DMS 273 (cell line): ENCODE measurements at regions not wholly inside any gene's neighbourhood (a gene's known extent, or its start where the extent isn't known, plus 50 kb on each side); places are given as distances from the start of the nearest gene placed in this dataset.

ENCODE experiments used
- DNase-seq: peaks from one replicate; lab custom pipeline; 2025; ENCODE audit not compliant: unreplicated experiment; lab: John Stamatoyannopoulos, UW

DNA sequence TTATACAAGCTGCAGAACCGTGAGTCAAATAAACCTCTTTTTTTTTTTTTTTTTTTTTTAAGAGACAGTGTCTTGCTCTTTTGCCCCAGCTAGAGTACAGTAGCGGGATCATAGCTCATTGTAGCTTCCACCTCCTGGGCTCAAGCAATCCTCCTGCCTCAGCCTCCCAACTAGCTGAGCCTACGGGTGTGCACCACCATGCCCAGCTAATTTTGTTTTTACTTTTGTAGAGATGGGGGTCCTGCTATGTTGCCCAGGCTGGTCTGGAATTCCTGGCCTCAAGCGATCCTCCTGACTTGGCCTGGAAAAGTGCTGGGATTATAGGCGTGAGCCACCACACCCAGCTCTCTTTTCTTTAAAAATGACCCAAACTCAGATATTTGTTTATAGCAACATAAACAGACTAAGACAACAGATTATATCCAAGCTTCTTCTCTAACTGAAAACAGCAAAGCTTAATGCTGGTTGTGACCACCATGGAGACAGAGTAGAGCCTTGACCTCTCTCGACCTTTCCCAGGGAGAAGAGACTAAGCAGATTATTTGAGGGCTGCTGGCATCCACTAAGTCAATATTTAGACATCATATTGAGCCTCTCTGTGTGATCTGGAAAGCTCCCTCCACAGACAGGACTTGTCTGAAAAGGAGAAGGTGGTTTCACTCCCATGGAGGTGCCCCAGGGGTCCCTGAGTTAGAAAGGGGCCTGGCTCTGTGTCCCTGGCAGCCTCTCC, 150.0 kb downstream of the KCTD15 start:
- DNase-seq: no peak

DNA sequence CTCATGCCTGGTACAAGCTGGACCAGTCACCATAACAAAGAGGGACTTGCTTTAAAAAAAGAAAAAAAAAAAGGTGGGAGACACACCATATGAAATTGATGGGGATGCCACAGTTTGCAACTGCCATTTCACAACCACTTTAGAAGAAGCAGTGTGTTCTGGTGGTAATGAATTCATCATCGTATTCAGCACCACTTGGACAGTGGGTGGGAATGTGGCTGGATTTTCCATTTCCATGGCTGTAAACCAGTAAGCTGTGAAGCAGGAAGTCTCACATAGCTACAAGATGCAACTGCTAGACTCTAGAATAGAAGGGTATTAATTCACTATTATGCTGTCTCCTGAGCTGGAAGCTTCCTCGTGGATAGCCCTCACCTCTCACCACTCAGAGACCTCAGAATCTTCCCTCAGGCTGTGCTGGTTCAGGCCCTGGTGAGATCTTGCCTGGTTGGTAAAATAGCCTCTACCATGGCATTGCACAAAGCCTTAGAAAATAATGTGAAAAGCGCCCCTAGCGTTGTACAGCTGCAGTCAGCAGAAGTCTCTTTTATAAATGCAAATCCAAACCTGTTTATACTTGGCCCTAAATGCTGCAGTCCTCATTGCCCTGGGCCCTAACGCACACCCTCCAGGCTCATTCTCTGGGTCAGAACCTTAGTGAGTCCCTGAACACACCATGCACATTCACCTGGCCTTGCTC, 150.7 kb downstream of the KCTD15 start:
- peak; percentile 17 for DNase-seq

DNA sequence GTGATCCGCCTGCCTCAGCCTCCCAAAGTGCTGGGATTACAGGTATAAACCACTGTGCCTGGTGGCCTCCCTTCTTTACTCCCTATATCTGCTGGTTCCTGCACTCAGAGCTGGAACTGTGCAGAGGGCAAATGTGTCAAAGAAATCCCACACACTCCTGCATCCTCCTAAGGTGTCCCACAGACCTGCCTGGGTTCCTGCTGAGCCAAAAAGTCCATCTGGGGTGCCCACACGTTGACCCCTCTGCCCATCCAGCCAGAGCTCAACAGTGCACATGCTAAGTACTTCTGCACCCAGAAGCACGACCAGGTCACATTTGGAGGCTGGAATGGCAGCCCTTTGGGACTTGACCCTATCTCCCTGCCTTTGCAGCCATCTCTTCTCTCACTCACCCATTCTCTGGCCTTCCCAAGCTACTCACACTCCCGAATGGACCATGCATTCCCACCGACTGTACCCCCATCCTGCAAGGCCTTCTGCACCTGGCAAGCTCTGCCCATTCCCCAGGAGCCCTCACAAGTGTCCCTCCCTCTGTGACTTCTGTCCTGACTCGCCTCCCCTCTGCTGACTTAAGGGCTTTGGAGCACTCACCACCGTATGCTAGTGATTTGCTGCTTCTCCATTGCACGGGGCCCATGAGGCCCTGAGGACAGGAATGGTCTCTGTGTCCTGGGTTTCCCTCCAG, 152.1 kb downstream of the KCTD15 start:
- no peak for DNase-seq

- no peak for DNase-seq
Measured at GRCh38 chr19:33950091-33950750, 153.6 kb downstream of the KCTD15 start.

GRCh38 chr19:33953023-33953422, 156.4 kb downstream of the KCTD15 start:
- no peak for DNase-seq

DNA sequence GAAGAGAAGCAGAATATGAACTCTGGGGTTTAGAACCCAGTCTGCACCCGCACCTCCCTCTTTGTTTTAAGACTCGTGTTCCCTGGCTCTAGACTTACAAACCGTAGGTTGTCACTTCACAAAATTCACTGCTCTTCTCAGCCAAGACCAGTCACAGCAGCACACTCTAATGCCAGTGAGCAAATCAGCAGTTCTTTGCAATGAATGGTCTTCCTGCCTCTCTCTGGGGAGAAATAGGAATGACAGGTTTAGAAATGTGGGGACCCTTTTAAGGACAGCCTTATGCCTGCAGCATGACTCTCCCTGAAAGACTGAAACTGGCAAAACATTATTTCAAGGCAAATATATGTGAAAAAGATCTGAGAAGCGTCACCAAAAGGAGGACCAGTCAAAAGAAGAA, 156.9 kb downstream of the KCTD15 start:
- no peak for DNase-seq

DNA sequence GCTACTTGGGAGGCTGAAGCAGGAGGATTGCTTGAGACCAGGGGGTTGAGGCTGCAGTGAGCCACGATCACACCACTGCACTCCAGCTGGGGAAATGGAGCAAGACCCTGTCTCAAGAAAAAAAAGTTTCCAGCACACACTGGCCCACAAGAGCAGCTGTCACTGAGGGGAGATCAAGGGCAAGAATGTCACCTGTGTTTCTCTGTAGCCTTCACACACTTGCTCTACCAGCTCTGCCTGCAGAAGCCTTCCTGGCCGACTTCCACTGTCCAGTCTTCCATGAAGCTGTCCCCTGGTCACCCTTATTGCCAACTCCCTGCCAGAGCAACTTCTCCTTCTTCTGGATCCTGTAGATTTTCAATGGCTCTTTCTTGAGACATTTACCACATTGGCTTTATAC, 158.0 kb downstream of the KCTD15 start:
- no peak for DNase-seq

DNA sequence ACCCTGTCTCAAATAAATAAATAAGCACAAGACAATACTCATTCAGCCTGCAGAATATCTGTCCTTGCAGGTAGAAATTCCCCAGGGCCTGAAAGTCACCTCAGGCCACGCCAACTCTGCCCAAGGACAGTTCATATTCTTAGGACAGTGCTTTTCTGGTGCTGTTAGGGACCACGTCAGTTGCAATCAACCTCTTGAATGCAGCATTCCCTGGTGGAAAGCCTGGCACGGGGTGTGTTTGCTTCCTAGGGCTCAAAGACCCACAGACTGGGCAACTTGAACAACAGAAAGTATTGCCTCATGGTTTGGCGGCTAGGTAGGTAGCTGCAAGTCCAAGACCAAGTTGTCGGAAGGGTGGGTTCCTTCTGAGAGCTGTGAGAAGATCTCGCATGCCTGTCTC, 160.3 kb downstream of the KCTD15 start:
- DNase-seq: no peak

- no peak for DNase-seq
Measured at GRCh38 chr19:33957804-33958203, 161.1 kb downstream of the KCTD15 start.

- DNase-seq: no peak
Measured at GRCh38 chr19:33960566-33960965, 163.9 kb downstream of the KCTD15 start.

DNA sequence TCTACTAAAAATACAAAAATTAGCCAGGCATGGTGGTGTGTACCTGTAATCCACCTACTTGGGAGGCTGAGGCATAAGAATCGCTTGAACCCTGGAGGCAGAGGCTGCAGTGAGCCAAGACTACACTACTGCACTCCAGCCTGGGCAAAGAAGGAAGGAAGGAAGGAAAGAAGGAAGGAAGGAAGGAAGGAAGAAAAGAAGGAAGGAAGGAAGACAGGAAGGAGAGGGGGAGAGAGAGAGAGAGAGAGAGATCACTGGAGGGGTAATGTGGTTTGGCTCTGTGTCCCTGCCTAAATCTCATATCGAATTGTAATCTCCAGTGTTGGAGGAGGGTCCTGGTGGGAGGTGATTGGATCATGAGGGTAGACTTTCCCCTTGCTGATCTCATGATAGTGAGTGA, 165.5 kb downstream of the KCTD15 start:
- no peak for DNase-seq

DNA sequence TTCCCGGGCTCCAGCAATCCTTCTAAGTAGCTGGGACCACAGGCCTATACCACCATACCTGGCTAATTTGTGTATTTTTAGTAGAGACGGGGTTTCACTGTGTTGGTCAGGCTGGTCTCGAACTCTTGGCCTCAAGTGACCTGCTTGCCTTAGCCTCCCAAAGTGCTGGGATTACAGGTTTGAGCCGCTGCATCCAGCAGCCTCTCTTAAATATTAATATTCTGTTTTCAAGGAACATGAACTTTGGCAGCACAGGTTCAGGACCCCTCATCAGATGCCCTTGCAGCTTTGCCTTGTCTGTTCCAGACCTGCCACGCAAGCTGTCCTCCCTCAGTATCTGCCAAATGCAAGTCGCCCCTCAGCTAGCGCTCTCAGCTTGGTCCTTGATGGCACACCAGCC, 166.8 kb downstream of the KCTD15 start:
- DNase-seq: no peak

DNA sequence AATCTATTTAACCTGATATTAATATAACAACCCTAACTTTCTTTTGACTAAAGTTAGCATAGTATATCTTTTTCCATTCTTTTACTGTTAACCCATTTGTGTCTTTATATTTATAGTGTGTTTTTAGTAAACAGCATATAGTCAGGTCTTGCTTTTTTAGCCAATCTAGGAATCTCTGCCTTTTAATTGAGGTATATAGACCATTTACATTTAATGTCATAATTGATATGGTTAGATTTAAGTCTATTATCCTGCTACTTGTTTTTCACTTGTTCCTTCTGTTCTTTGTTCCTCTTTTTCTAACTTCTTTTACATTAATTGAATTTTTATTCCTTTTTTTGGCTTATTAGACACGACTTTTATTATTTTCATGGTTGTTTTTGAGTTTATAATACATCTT, 174.4 kb downstream of the KCTD15 start:
- DNase-seq: no peak

DNA sequence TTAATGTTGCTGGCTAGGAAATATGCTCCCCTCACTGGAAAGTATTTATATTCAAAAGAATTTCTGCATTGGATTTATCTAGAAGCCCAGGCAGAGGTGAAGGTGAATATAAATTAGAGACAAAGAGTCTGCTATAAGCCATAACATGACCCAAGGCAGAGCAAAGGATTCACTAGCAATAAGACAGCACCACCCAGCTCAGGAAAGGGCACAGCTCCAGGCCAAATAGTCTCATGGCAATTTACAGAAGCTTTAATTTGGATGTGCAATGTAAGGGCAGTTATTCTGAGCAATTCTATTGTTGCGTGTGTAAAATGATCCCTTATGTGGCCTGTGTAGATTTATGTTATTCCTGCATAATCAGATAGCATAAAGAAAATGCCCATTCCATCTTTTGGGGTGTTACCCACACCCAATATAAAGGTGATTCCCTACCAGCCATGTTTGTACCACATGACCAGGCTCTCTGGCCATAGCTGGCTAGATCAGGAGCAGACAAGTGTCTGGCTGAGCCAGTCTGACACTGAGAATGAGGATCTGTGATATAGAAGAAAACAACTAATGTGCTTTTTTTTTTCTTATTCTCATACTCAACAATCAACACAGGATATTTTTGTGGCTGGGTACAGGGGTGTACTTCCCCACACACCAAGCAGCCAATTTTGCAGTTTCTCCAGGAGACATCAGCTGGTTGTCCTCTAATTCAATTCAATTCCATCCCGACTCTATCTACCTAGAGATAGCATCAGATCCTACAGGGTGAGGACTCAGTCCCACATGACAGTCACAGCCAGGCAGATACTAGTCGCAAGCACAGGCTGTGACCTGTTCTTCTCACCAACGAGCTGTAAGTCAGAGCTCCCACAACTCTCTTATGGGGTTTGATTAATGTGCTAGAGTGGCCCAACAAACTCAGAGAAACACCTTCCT, 181.4 kb downstream of the KCTD15 start:
- no peak for DNase-seq

DNA sequence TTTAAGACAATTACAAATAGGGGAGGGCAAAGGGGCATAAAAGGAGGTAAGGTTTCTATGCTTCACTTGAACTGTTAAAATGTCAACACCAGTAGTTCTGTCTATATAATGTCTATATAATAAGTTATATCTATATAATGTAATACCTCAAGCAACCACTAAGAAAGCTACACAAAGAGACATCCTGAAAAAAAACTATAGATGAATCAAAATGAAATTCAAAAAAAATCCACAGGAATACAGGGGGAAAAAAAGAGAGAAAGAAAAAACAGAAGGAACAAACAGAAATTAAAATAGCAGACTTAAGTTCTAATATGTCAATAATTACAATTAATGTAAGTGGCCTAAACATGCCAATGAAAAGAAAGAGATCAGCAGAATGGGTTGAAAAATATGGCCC, 186.0 kb downstream of the KCTD15 start:
- no peak for DNase-seq

GRCh38 chr19:33988601-33989000, 183.7 kb upstream of the LSM14A start:
- DNase-seq: no peak

DNA sequence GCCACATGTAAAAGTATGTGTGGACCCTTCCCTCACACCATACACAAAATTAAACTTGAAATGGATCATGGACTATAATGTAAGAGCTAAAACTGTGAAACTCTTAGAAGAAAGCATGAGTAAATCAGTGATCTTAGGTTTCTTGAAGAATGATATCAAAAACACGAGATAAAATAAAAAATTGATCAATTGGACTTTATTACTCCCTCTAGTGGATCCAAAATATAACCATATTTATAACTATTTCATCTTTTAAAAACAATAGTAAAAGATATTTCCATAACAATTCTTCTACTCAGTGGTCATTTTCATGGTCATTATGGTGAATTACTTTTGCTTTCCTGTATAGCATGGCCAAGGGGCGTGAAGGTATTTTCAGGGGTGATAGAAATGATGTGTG, 174.6 kb upstream of the LSM14A start:
- DNase-seq: no peak

DNA sequence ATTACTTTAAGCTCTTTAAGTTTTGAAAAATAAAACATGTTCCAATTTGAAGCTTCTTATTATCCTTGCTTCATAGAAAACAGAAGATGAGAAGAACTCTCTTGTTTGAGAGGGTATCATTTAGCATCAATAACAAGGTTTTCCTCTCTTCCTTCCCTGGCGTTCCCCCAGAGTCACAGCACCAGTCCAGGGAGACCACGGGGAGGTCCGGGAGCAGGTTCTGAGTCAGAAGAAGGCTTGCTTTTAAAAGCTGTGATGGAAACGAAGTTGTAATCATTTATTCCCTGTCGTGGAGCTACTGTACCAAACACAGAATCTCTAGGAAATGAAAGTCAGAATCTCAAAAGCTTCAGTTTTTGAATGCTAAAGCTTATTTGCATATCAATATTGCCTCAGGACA, 174.0 kb upstream of the LSM14A start:
- no peak for DNase-seq

GRCh38 chr19:33998739-33999345, 173.5 kb upstream of the LSM14A start:
- DNase-seq: no peak

- no peak for DNase-seq
Measured at GRCh38 chr19:34017024-34017423, 155.3 kb upstream of the LSM14A start.
